GM19452 (cell line): ENCODE measurements at regions not wholly inside any gene's neighbourhood (a gene's known extent, or its start where the extent isn't known, plus 50 kb on each side); places are given as distances from the start of the nearest gene placed in this dataset.

Experiments
- ATAC-seq: cut with Tn5 transposase; IDR thresholded peaks from one replicate; pipeline ENCODE4 v1.9.1; 2021; ENCODE audit not compliant: unreplicated experiment

- ATAC-seq, result no peak
These were observed 275.8 kb downstream of the KCNS3 start for GRCh38 chr2:18154259-18154658.

- ATAC-seq, result no peak
These were observed 275.3 kb downstream of the KCNS3 start for GRCh38 chr2:18153741-18154140.

GRCh38 chr2:18151237-18151636, 272.8 kb downstream of the KCNS3 start:
- ATAC-seq, result no peak

- no peak for ATAC-seq
These were observed 271.3 kb downstream of the KCNS3 start for GRCh38 chr2:18149660-18150246.

GRCh38 chr2:18136881-18137475, 258.5 kb downstream of the KCNS3 start:
- ATAC-seq, result no peak

GRCh38 chr2:18133310-18133709, 254.8 kb downstream of the KCNS3 start:
- no peak for ATAC-seq

GRCh38 chr2:18132697-18133096, 254.2 kb downstream of the KCNS3 start:
- ATAC-seq, result no peak

GRCh38 chr2:18131761-18132160, 253.3 kb downstream of the KCNS3 start:
- ATAC-seq, result no peak

GRCh38 chr2:18129348-18129747, 250.9 kb downstream of the KCNS3 start:
- ATAC-seq, result no peak

GRCh38 chr2:18125303-18125702, 246.8 kb downstream of the KCNS3 start:
- ATAC-seq, result no peak

- ATAC-seq, result no peak
These were observed 245.8 kb downstream of the KCNS3 start for GRCh38 chr2:18124116-18124835.

GRCh38 chr2:18123577-18123976, 245.1 kb downstream of the KCNS3 start:
- ATAC-seq, result no peak

- ATAC-seq, result no peak
These were observed 244.7 kb downstream of the KCNS3 start for GRCh38 chr2:18123211-18123570.

GRCh38 chr2:18122544-18123210, 244.2 kb downstream of the KCNS3 start:
- ATAC-seq, result no peak

- no peak for ATAC-seq
These were observed 241.4 kb downstream of the KCNS3 start for GRCh38 chr2:18119883-18120282.

GRCh38 chr2:18118703-18119102, 240.2 kb downstream of the KCNS3 start:
- no peak for ATAC-seq

GRCh38 chr2:18117592-18117991, 239.1 kb downstream of the KCNS3 start:
- peak; percentile 96 for ATAC-seq

GRCh38 chr2:18110222-18110621, 231.8 kb downstream of the KCNS3 start:
- ATAC-seq, result no peak

- ATAC-seq, result no peak
These were observed 228.4 kb downstream of the KCNS3 start for GRCh38 chr2:18106841-18107240.

- no peak for ATAC-seq
These were observed 227.5 kb downstream of the KCNS3 start for GRCh38 chr2:18105929-18106328.

GRCh38 chr2:18104595-18105224, 226.2 kb downstream of the KCNS3 start:
- ATAC-seq, result no peak
